ENCODE measurements at regions not wholly inside any gene's neighbourhood (a gene's known extent, or its start where the extent isn't known, plus 50 kb on each side); places are given as distances from the start of the nearest gene placed in this dataset.

- TF ChIP-seq CTCF (conservative IDR thresholded peaks at IDR 0.05; ENCODE audit: low read length) (no peak), EZH2phosphoT487 (IDR thresholded peaks at IDR 0.05; ENCODE audit: borderline replicate concordance, low read depth, low read length) (no peak)
Observed at GRCh38 chr2:24439280-24439970, 51.6 kb upstream of the NCOA1 start.
